Lung (tissue), 11 donors: ENCODE measurements at regions not wholly inside any gene's neighbourhood (a gene's known extent, or its start where the extent isn't known, plus 50 kb on each side); places are given as distances from the start of the nearest gene placed in this dataset.

Experiments used
- ATAC-seq: fragments of 200-7000 bp; cut with Tn5 transposase; one replicate; pipeline ENCODE4 v1.9.1; 2020; ENCODE audit warnings: moderate number of reproducible peaks; ENCODE audit not compliant: insufficient read depth, low FRiP score
- DNase-seq, 3 donors: peaks; one replicate each; pipeline ENCODE4 v3.0.0-alpha.2; 2013 to 2017
- H3K27ac ChIP-seq, 2 donors: one replicate each; pipeline ENCODE4 v1.5.1; 2013; ENCODE audit warnings: mild to moderate bottlenecking in 2 of 2, moderate library complexity in 2 of 2, control low read depth in 1 of 2, inconsistent platforms in 1 of 2, low read depth in 1 of 2, low read length in 1 of 2
- H3K27me3 ChIP-seq, 3 donors: one replicate each; pipeline ENCODE4 v1.5.1; 2013; ENCODE audit warnings: low read length in 2 of 3; ENCODE audit not compliant: control insufficient read depth in 3 of 3, insufficient read depth in 3 of 3
- H3K36me3 ChIP-seq, 4 donors: one replicate each; pipeline ENCODE4 v1.5.1; 2013; ENCODE audit warnings: low read length in 4 of 4, mild to moderate bottlenecking in 1 of 4, moderate library complexity in 1 of 4; ENCODE audit not compliant: control insufficient read depth in 4 of 4, insufficient read depth in 4 of 4
- H3K4me1 ChIP-seq, 5 donors: one replicate each; pipeline ENCODE4 v1.5.1; 2013; ENCODE audit warnings: low read length in 5 of 5, mild to moderate bottlenecking in 2 of 5, moderate library complexity in 1 of 5; ENCODE audit not compliant: control insufficient read depth in 5 of 5, insufficient read depth in 5 of 5
- H3K4me3 ChIP-seq: one replicate; pipeline ENCODE4 v1.5.1; 2013; ENCODE audit warnings: mild to moderate bottlenecking, control low read depth, moderate library complexity
- H3K9ac ChIP-seq, 2 donors: one replicate each; pipeline ENCODE4 v1.5.1; 2013; ENCODE audit warnings: low read length in 2 of 2, control low read depth in 1 of 2; ENCODE audit not compliant: insufficient read depth in 1 of 2
- H3K9me3 ChIP-seq, 4 donors: one replicate each; pipeline ENCODE4 v1.5.1; 2013; ENCODE audit warnings: low read length in 3 of 4, mild to moderate bottlenecking in 1 of 4, moderate library complexity in 1 of 4; ENCODE audit not compliant: control insufficient read depth in 4 of 4, insufficient read depth in 3 of 4
- CTCF ChIP-seq: IDR thresholded peaks from 2 replicates; pipeline ENCODE4 v1.5.1; 2012; ENCODE audit warnings: mild to moderate bottlenecking; ENCODE audit errors: control extremely low read depth, extremely low read depth
- WGBS, 2 donors: extraction: QIAGEN DNeasy Blood & Tissue Kit; methylation state at CpG; one replicate each; pipeline ENCODE4 v1.1.7; 2013; 5-methylcytosine and 5-hydroxymethylcytosine counted together
- donor health status: control.
- donor health status: control.
- donor health status: Bipolar disorder and iron deficiency.
- donor health status: healthy.
- donor health status: DM: yes; HTN: yes; CAD: no.

DNA sequence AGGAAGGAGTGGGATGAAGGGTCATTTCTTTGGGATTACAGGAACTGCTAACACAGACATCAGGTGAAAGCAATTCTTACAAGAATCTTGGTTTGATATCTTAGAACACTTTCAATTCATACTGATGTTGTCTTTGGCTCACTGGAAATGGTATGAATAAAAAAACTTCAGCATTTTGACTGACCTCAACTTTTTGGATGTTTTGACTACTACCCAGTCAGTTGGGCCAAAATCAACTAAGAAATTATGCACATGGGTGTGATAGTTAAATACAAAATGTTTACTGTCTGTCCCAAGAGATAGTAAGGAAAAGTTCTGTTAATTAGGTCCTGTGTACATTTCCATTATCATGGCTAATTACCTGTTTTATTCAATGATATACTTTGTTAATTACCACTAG lies 165.5 kb upstream of the LRIG1 start:
- no peaks in the 10 kb centered on the region for H3K36me3 ChIP-seq
- DNase-seq = no peak
- no peaks in the 10 kb centered on the region for H3K9me3 ChIP-seq
- no peak overlapping the region for H3K9ac ChIP-seq
- no peak overlapping the region for H3K4me3 ChIP-seq
- no peak for ATAC-seq
- H3K27ac ChIP-seq = no peak overlapping the region
- no peaks in the 10 kb centered on the region for H3K27me3 ChIP-seq
- H3K4me1 ChIP-seq = peaks cover 0 to 3% (median 0%) of the 10 kb centered on the region in 5 donors
- TF ChIP-seq CTCF = no peak

DNA sequence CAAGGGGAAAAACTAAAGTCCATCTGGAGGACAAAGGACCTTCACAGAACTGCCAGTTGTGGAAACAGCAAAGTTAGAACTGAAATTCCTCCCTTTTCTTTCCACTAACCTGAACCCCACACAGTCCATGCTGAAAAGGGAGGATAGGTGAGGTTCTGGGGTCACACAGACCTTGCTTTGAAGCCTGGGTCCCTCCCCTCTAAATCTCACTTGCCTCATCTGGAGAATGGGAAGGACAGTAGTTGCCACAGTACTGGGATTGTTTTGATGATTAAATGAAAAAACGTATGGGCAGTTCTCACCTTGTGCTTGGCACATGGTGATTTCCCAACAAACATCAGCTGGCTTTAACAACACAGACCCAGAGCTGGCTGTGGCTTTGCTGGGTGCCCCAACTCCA lies 166.4 kb upstream of the LRIG1 start:
- Histone ChIP-seq H3K4me1 (peaks cover 0 to 3% (median 0%) of the 10 kb centered on the region in 5 donors), H3K27me3 (no peaks in the 10 kb centered on the region), H3K9ac (no peak overlapping the region), H3K36me3 (no peaks in the 10 kb centered on the region), H3K9me3 (no peaks in the 10 kb centered on the region), H3K27ac (no peak overlapping the region), H3K4me3 (no peak overlapping the region)
- WGBS, 2 donors = 67 to 71% methylated on average over 1 of the region's 1 CpG
- ATAC-seq = no peak
- TF ChIP-seq CTCF = no peak
- DNase-seq = no peak

- Histone ChIP-seq H3K9me3 (no peaks in the 10 kb centered on the region), H3K4me1 (no peaks in the 10 kb centered on the region), H3K27me3 (no peaks in the 10 kb centered on the region), H3K9ac (no peak overlapping the region), H3K4me3 (no peak overlapping the region), H3K27ac (no peak overlapping the region), H3K36me3 (no peaks in the 10 kb centered on the region)
- no peak for TF ChIP-seq CTCF
- DNase-seq (no peak), ATAC-seq (no peak)
- 88 to 97% methylated on average over 1 of the region's 1 CpG for WGBS, 2 donors
These were observed 170.5 kb upstream of the LRIG1 start for GRCh38 chr3:66671291-66671690.

DNA sequence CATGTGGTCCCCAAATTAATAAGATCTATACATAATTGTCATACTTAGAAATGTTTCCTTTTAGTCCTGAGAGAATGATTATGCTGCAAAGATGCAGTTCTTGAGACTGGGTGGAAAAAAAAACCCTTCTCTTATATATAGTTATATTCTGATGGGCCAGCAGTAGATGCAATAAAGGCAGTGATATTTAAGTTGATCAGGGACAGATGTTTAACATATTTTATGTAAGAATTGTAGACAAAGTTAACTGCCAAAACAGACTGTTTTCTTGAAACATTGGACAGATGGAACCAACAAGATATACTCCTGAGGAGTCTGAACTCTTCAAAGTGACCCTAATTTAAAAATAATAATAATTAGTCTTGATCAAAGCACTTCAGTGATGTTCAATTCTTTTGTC lies 172.0 kb upstream of the LRIG1 start:
- Histone ChIP-seq H3K9me3 (peaks cover 0 to 3% (median 0%) of the 10 kb centered on the region in 4 donors), H3K27me3 (no peaks in the 10 kb centered on the region), H3K9ac (no peak overlapping the region), H3K4me1 (no peaks in the 10 kb centered on the region), H3K27ac (no peak overlapping the region), H3K36me3 (no peaks in the 10 kb centered on the region), H3K4me3 (no peak overlapping the region)
- no peak for ATAC-seq
- DNase-seq = no peak
- TF ChIP-seq CTCF = no peak
